ENCODE measurements at regions not wholly inside any gene's neighbourhood (a gene's known extent, or its start where the extent isn't known, plus 50 kb on each side); places are given as distances from the start of the nearest gene placed in this dataset.
"Not testable (repeated sequence)": the region's sequence is repeated elsewhere in the genome, so short reads cannot be mapped to it uniquely, and the experiment has no call there.

GRCh38 chr17:31675392-31675791 is 183.7 kb downstream of the COPRS start:
- peak in 1 of 2 experiments; percentile 79; a peak in 1 of 4 replicates for TF ChIP-seq SRF (CRISPR knock-in tag; IDR thresholded peaks at IDR 0.05)
- CTCF ChIA-PET (ENCODE audit: low intra/inter-chr PET ratio); H3K4me3 ChIP-seq; BruUV-seq (replicated peaks); H3K9ac ChIP-seq (ENCODE audit: insufficient read depth in 1 of 2, low read depth in 2 of 2, low read length in 2 of 2); H3K27ac ChIP-seq (ENCODE audit: extremely low read depth, low read depth, low read length); H3K4me2 ChIP-seq (ENCODE audit: insufficient read depth, low read length); H2AFZ ChIP-seq (ENCODE audit: low read depth, low read length); H3K4me1 ChIP-seq (replicated peaks in 1 of 2; ENCODE audit: control insufficient read depth in 2 of 2, insufficient read depth in 2 of 2, low read length in 2 of 2); H3K9me1 ChIP-seq (ENCODE audit: control insufficient read depth, insufficient read depth, low read length); H3K9me3 ChIP-seq (replicated peaks; ENCODE audit: control insufficient read depth, insufficient read depth, low read depth, low read length); intact Hi-C loops (cut with micrococcal nuclease); in situ Hi-C loops (cut with MboI); ATAC-seq; DNase-seq (ENCODE audit: extremely low read depth in 1 of 4, low spot score in 3 of 4); H3K36me3 ChIP-seq (ENCODE audit: control insufficient read depth, insufficient read depth, low read length); FAIRE-seq; H4K20me1 ChIP-seq (replicated peaks; ENCODE audit: control insufficient read depth, insufficient read depth, low read length); H3K79me2 ChIP-seq (ENCODE audit: control insufficient read depth, insufficient read depth, low read length): not testable (repeated sequence)
- 10% methylated on average over 1 of the region's 5 CpGs for WGBS (ENCODE audit: insufficient coverage, low coverage, missing lambda C conversion rate)
- POLR2A ChIA-PET = interaction anchor here (1.1 kb wide), 1 partner anchor 66 kb away, joined by 3 read pairs; no protein-coding TSS in a partner anchor
- H3K27me3 ChIP-seq (ENCODE audit: control insufficient read depth in 2 of 2, insufficient read depth in 2 of 2, low read length in 2 of 2) = peaks cover 8 to 23% of the 10 kb centered on the region in 2 experiments; a peak in 4 of 5 replicates

- no peak overlapping the region for H3K9ac ChIP-seq (ENCODE audit: insufficient read depth in 1 of 2, low read depth in 2 of 2, low read length in 2 of 2)
- H2AFZ ChIP-seq (ENCODE audit: low read depth, low read length) = no peak overlapping the region
- no peaks in the 10 kb centered on the region for H3K9me3 ChIP-seq (replicated peaks; ENCODE audit: control insufficient read depth, insufficient read depth, low read depth, low read length)
- DNase-seq (ENCODE audit: extremely low read depth in 1 of 4, low spot score in 3 of 4) (no peak), FAIRE-seq (no peak), ATAC-seq (no peak)
- H3K4me2 ChIP-seq (ENCODE audit: insufficient read depth, low read length) = no peak overlapping the region
- in situ Hi-C loops (cut with MboI) (no loop called here), intact Hi-C loops (cut with micrococcal nuclease) (no loop called here)
- H3K36me3 ChIP-seq (ENCODE audit: control insufficient read depth, insufficient read depth, low read length) = no peaks in the 10 kb centered on the region
- H3K79me2 ChIP-seq (ENCODE audit: control insufficient read depth, insufficient read depth, low read length) = no peaks in the 10 kb centered on the region
- CTCF ChIA-PET (ENCODE audit: low intra/inter-chr PET ratio) = no interaction called here
- H3K9me1 ChIP-seq (ENCODE audit: control insufficient read depth, insufficient read depth, low read length) = no peaks in the 10 kb centered on the region
- H3K4me3 ChIP-seq = no peak overlapping the region
- no peaks in the 10 kb centered on the region for H4K20me1 ChIP-seq (replicated peaks; ENCODE audit: control insufficient read depth, insufficient read depth, low read length)
- H3K27ac ChIP-seq (ENCODE audit: extremely low read depth, low read depth, low read length) = no peak overlapping the region
- H3K27me3 ChIP-seq (ENCODE audit: control insufficient read depth in 2 of 2, insufficient read depth in 2 of 2, low read length in 2 of 2) = peaks cover 8 to 20% of the 10 kb centered on the region in 2 experiments; a peak in 3 of 5 replicates
- BruUV-seq (replicated peaks) = no TSS peak
- POLR2A ChIA-PET = interaction anchor here (0.6 kb wide), 1 partner anchor 14 kb away, joined by 3 read pairs; no protein-coding TSS in a partner anchor
- no peaks in the 10 kb centered on the region for H3K4me1 ChIP-seq (replicated peaks in 1 of 2; ENCODE audit: control insufficient read depth in 2 of 2, insufficient read depth in 2 of 2, low read length in 2 of 2)
- WGBS (ENCODE audit: insufficient coverage, low coverage, missing lambda C conversion rate) = 1% methylated on average over 5 of the region's 5 CpGs
- TF ChIP-seq RBM34 (IDR thresholded peaks at IDR 0.05; ENCODE audit: borderline replicate concordance, insufficient read depth, low read length) = no peak
- no peak for TF ChIP-seq RBM14 (IDR thresholded peaks at IDR 0.05; ENCODE audit: borderline replicate concordance, insufficient read depth, low read depth, low read length)
- TF ChIP-seq ZNF408 (CRISPR knock-in tag; IDR thresholded peaks at IDR 0.05; ENCODE audit: low read depth) = no peak
- no peak for TF ChIP-seq ZBTB34 (CRISPR knock-in tag; IDR thresholded peaks at IDR 0.05)
- no peak for TF ChIP-seq IRF9 (tag; IDR thresholded peaks at IDR 0.05)
- no peak for TF ChIP-seq KDM5B (IDR thresholded peaks at IDR 0.05; ENCODE audit: insufficient replicate concordance, low read depth, low read length)
- no peak for TF ChIP-seq SAFB (IDR thresholded peaks at IDR 0.05; ENCODE audit: borderline replicate concordance, low read depth, low read length)
Observed at GRCh38 chr17:31674717-31675349, 184.2 kb downstream of the COPRS start.
